ENCODE measurements at regions not wholly inside any gene's neighbourhood (a gene's known extent, or its start where the extent isn't known, plus 50 kb on each side); places are given as distances from the start of the nearest gene placed in this dataset.

DNA sequence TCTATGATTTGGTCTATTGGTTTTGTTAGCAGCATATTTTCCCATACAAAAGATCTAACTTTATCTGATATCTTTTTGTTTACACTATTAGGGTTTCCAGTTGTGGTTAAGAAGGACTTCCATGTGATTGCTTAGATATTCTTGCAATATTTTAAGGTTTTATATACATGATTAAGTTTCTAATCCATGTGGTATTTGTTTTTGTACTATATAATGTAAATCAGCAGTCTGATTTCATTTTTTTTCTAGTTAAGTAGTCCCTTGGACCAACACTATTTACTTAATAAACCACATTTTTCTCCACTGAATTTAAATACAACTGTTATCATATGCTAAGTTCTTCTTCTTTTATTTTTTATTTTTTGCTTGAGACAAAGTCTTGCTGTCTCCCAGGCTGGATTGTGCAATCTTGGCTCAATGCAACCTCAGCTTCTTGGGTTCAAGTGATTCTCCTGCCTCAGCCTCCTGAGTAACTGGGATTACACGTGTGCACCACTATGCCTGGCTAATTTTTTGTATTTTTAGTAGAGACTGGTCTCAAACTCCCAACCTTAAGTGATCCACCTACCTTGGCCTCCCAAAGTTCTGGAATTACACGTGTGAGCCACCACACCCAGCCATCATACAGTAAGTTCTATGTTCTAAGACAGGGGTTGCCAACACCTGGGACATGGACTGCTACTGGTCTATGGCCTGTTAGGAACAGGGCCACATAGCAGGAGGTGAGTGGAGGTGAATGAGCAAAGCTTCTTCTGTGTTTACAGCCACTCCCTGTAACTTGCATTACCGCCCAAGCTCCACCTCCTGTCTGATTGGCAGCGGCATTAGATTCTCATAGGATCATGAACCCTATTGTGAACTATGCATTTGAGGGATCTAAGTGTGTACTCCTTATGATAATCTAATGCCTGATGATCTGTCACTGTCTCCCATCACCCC is 58.5 kb upstream of the RAB27B start:
- TF ChIP-seq, protein P1, sequence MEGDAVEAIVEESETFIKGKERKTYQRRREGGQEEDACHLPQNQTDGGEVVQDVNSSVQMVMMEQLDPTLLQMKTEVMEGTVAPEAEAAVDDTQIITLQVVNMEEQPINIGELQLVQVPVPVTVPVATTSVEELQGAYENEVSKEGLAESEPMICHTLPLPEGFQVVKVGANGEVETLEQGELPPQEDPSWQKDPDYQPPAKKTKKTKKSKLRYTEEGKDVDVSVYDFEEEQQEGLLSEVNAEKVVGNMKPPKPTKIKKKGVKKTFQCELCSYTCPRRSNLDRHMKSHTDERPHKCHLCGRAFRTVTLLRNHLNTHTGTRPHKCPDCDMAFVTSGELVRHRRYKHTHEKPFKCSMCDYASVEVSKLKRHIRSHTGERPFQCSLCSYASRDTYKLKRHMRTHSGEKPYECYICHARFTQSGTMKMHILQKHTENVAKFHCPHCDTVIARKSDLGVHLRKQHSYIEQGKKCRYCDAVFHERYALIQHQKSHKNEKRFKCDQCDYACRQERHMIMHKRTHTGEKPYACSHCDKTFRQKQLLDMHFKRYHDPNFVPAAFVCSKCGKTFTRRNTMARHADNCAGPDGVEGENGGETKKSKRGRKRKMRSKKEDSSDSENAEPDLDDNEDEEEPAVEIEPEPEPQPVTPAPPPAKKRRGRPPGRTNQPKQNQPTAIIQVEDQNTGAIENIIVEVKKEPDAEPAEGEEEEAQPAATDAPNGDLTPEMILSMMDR (IDR thresholded peaks at IDR 0.05; ENCODE audit: low read depth, low read length, missing input control), result no peak
- TF ChIP-seq, protein P2, sequence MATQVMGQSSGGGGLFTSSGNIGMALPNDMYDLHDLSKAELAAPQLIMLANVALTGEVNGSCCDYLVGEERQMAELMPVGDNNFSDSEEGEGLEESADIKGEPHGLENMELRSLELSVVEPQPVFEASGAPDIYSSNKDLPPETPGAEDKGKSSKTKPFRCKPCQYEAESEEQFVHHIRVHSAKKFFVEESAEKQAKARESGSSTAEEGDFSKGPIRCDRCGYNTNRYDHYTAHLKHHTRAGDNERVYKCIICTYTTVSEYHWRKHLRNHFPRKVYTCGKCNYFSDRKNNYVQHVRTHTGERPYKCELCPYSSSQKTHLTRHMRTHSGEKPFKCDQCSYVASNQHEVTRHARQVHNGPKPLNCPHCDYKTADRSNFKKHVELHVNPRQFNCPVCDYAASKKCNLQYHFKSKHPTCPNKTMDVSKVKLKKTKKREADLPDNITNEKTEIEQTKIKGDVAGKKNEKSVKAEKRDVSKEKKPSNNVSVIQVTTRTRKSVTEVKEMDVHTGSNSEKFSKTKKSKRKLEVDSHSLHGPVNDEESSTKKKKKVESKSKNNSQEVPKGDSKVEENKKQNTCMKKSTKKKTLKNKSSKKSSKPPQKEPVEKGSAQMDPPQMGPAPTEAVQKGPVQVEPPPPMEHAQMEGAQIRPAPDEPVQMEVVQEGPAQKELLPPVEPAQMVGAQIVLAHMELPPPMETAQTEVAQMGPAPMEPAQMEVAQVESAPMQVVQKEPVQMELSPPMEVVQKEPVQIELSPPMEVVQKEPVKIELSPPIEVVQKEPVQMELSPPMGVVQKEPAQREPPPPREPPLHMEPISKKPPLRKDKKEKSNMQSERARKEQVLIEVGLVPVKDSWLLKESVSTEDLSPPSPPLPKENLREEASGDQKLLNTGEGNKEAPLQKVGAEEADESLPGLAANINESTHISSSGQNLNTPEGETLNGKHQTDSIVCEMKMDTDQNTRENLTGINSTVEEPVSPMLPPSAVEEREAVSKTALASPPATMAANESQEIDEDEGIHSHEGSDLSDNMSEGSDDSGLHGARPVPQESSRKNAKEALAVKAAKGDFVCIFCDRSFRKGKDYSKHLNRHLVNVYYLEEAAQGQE (IDR thresholded peaks at IDR 0.05), result no peak
- TF ChIP-seq SP1 (IDR thresholded peaks at IDR 0.05), result no peak
- TF ChIP-seq, protein P3, sequence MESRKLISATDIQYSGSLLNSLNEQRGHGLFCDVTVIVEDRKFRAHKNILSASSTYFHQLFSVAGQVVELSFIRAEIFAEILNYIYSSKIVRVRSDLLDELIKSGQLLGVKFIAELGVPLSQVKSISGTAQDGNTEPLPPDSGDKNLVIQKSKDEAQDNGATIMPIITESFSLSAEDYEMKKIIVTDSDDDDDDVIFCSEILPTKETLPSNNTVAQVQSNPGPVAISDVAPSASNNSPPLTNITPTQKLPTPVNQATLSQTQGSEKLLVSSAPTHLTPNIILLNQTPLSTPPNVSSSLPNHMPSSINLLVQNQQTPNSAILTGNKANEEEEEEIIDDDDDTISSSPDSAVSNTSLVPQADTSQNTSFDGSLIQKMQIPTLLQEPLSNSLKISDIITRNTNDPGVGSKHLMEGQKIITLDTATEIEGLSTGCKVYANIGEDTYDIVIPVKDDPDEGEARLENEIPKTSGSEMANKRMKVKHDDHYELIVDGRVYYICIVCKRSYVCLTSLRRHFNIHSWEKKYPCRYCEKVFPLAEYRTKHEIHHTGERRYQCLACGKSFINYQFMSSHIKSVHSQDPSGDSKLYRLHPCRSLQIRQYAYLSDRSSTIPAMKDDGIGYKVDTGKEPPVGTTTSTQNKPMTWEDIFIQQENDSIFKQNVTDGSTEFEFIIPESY (IDR thresholded peaks at IDR 0.05), result no peak
- TF ChIP-seq FOXA1 (IDR thresholded peaks at IDR 0.05), result no peak
- TF ChIP-seq JUND (IDR thresholded peaks at IDR 0.05), result no peak
- TF ChIP-seq, protein P4, sequence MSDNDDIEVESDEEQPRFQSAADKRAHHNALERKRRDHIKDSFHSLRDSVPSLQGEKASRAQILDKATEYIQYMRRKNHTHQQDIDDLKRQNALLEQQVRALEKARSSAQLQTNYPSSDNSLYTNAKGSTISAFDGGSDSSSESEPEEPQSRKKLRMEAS (IDR thresholded peaks at IDR 0.05), result no peak
- TF ChIP-seq, protein P5, sequence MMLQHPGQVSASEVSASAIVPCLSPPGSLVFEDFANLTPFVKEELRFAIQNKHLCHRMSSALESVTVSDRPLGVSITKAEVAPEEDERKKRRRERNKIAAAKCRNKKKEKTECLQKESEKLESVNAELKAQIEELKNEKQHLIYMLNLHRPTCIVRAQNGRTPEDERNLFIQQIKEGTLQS (IDR thresholded peaks at IDR 0.05), result no peak
- TF ChIP-seq RAD21 (IDR thresholded peaks at IDR 0.05), result no peak
- TF ChIP-seq RXRA (IDR thresholded peaks at IDR 0.05), result no peak
- TF ChIP-seq EGR1 (IDR thresholded peaks at IDR 0.05; ENCODE audit: low read depth in 2 of 2), result no peak
- no peak for TF ChIP-seq YY1 (IDR thresholded peaks at IDR 0.05)
- no peak for TF ChIP-seq TAF1 (conservative IDR thresholded peaks at IDR 0.05)

Measured in liver (tissue), 3 donors.